Peyer's patch (tissue), 4 donors: ENCODE measurements at regions not wholly inside any gene's neighbourhood (a gene's known extent, or its start where the extent isn't known, plus 50 kb on each side); places are given as distances from the start of the nearest gene placed in this dataset.

Source experiments
- DNase-seq, 3 donors: peaks; one replicate each; pipeline ENCODE4 v3.0.0-alpha.2; 2017 to 2019
- H3K27ac ChIP-seq, 4 donors: fragments of 200-600 bp; sonication (generic); one replicate each; pipeline ENCODE4 v1.5.1; 2016 to 2019
- H3K27me3 ChIP-seq, 2 donors: fragments of 200-600 bp; sonication (generic); one replicate each; pipeline ENCODE4 v1.5.1; 2019
- H3K36me3 ChIP-seq, 3 donors: fragments of 200-600 bp; sonication (generic); one replicate each; pipeline ENCODE4 v1.5.1; 2016 to 2019
- H3K4me1 ChIP-seq, 4 donors: fragments of 200-600 bp; sonication (generic); one replicate each; pipeline ENCODE4 v1.5.1; 2016 to 2019
- H3K4me3 ChIP-seq, 4 donors: fragments of 200-600 bp; sonication (generic); 1 replicate in 3 of 4; 2 replicates in 1 of 4; pipeline ENCODE4 v1.5.1; 2016 to 2019; ENCODE audit warnings: mild to moderate bottlenecking in 1 of 4
- H3K9me3 ChIP-seq, 4 donors: fragments of 200-600 bp; sonication (generic); one replicate each; pipeline ENCODE4 v1.5.1; 2016 to 2019; ENCODE audit warnings: mild to moderate bottlenecking in 1 of 4
- POLR2A ChIP-seq, 2 donors: fragments of 450-650 bp; IDR thresholded peaks; one replicate each; pipeline ENCODE4 v1.5.1; 2017; ENCODE audit warnings: antibody characterized with exemption in 2 of 2, mild to moderate bottlenecking in 2 of 2, moderate library complexity in 2 of 2
- TF ChIP-seq, protein P1 (sequence below), 6 experiments: fragments of 450-650 bp in 4 of 6; fragments of 200-600 bp in 2 of 6; sonication (generic) in 1 of 6; IDR thresholded peaks; one replicate each; pipeline ENCODE4 v1.5.1; 2017 to 2019; ENCODE audit warnings: antibody characterized with exemption in 6 of 6, mild to moderate bottlenecking in 3 of 6, moderate library complexity in 1 of 6

DNA sequence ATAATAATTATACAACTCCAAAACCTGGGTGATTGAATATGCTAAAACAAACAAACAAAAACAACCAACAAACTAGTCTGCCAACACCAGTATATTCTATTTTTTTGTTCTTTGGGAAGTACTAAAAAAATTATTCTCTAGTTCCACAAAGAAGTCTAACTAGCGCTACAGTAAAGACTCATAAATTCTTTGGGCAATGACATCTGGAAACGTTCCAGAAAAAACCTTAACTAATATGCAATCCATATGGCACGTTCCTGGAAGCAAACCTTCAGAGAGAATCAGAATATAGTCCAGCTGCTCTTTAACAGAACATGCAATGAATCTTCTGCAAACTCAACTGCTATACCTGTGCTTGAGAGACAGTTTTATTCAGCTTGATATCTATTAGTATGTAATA is 500.1 kb downstream of the TRAM1L1 start:
- no peak for DNase-seq
- TF ChIP-seq POLR2A (IDR thresholded peaks at IDR 0.05) = no peak
- TF ChIP-seq, protein P1, sequence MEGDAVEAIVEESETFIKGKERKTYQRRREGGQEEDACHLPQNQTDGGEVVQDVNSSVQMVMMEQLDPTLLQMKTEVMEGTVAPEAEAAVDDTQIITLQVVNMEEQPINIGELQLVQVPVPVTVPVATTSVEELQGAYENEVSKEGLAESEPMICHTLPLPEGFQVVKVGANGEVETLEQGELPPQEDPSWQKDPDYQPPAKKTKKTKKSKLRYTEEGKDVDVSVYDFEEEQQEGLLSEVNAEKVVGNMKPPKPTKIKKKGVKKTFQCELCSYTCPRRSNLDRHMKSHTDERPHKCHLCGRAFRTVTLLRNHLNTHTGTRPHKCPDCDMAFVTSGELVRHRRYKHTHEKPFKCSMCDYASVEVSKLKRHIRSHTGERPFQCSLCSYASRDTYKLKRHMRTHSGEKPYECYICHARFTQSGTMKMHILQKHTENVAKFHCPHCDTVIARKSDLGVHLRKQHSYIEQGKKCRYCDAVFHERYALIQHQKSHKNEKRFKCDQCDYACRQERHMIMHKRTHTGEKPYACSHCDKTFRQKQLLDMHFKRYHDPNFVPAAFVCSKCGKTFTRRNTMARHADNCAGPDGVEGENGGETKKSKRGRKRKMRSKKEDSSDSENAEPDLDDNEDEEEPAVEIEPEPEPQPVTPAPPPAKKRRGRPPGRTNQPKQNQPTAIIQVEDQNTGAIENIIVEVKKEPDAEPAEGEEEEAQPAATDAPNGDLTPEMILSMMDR (IDR thresholded peaks at IDR 0.05) = no peak
- Histone ChIP-seq H3K4me1 (no peaks in the 10 kb centered on the region), H3K27ac (no peak overlapping the region), H3K36me3 (no peaks in the 10 kb centered on the region), H3K4me3 (no peak overlapping the region), H3K27me3 (no peaks in the 10 kb centered on the region), H3K9me3 (no peaks in the 10 kb centered on the region)

DNA sequence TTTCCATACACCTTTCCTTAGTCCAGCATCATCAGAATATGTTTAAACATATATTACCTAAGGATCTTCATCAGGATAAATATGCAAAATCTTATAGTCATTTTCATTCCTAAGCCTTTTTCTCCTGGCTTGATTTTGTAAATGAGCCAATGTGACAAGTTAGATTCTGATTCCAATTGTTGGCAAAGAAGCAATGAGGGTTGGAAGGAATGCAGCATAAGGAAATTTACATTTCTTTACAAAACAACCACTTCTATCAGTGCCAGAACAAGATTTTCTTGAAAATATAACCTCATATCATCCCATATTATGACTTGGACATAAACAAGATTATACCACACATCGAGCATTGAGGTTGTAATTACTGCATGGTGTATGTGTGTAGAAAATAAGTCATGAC is 508.1 kb downstream of the TRAM1L1 start:
- TF ChIP-seq, protein P1 (IDR thresholded peaks at IDR 0.05) = no peak
- TF ChIP-seq POLR2A (IDR thresholded peaks at IDR 0.05) = no peak
- Histone ChIP-seq H3K27me3 (no peaks in the 10 kb centered on the region), H3K4me3 (no peak overlapping the region), H3K27ac (no peak overlapping the region), H3K36me3 (no peaks in the 10 kb centered on the region), H3K9me3 (no peaks in the 10 kb centered on the region), H3K4me1 (no peaks in the 10 kb centered on the region)
- DNase-seq = no peak

DNA sequence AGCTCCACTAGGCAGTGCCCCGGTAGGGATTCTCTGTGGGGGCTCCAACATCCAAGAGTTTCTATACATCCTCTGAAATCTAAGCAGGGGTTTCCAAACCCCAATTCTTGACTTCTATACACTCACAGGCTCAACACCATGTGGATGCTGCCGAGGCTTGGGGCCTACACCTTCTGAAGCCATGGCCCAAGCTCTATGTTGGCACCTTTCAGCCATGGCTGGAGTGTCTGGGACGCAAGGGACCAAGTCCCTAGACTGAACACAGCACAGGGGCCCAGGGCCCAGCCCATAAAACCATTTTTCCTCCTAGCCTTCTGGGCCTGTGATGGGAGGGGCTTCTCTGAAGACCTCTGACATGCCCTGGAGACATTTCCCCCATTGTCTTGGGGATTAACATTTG is 511.8 kb downstream of the TRAM1L1 start:
- H3K9me3 ChIP-seq = no peaks in the 10 kb centered on the region
- TF ChIP-seq, protein P1 (IDR thresholded peaks at IDR 0.05) = no peak
- no peak for TF ChIP-seq POLR2A (IDR thresholded peaks at IDR 0.05)

DNA sequence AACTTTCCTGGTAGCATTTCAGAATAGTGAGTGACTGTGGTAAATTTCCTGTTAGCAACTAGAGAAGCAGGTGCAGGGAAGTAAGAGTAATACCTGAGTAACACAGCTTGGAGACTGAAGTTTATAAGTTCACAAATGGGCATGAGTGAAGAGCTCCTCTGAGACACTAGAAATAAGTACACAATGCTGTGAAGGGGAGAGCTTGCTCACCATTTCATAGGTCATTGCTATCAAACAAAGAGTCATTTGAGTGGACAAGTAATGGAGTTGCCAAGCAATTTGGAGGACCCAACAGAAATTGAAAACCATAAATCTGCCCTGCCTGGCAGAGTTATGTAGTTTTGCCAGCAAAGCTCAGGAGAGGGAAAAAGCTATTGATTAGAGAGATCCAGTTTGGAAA is 523.6 kb downstream of the TRAM1L1 start:
- H3K9me3 ChIP-seq = peaks cover 0 to 4% (median 0%) of the 10 kb centered on the region in 4 donors
- H3K27me3 ChIP-seq = no peaks in the 10 kb centered on the region
- H3K27ac ChIP-seq = no peak overlapping the region
- no peaks in the 10 kb centered on the region for H3K4me1 ChIP-seq
- DNase-seq = no peak
- no peaks in the 10 kb centered on the region for H3K36me3 ChIP-seq
- H3K4me3 ChIP-seq = no peak overlapping the region
- TF ChIP-seq, protein P1 (IDR thresholded peaks at IDR 0.05) = no peak
- TF ChIP-seq POLR2A (IDR thresholded peaks at IDR 0.05) = no peak

More for the DNA sequence above, 511.8 kb downstream of the TRAM1L1 start:
- H3K36me3 ChIP-seq = no peaks in the 10 kb centered on the region
- no peaks in the 10 kb centered on the region for H3K27me3 ChIP-seq
- no peak overlapping the region for H3K27ac ChIP-seq
- DNase-seq = no peak
- H3K4me1 ChIP-seq = no peaks in the 10 kb centered on the region
- no peak overlapping the region for H3K4me3 ChIP-seq

DNA sequence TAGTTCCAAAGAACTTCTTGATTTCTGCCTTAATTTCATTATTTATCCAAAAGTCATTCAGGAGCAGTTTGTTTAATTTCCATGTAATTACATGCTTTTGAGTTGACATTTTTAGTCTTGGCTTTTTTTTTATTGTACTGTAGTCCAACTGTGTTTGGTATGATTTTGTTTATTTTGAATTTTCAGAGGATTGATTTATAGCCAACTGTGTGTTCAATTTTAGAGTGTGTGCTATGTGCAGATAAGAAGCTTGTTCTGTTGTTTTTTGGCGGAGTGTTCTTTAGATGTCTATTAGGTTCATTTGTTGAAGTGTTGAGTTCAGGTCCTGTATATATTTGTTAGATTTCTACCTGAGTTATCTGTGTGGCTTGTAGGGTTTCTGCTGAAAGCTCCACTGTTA is 533.6 kb downstream of the TRAM1L1 start:
- TF ChIP-seq, protein P1 (IDR thresholded peaks at IDR 0.05) = no peak
- no peak for TF ChIP-seq POLR2A (IDR thresholded peaks at IDR 0.05)
- Histone ChIP-seq H3K27ac (no peak overlapping the region), H3K4me1 (no peaks in the 10 kb centered on the region), H3K36me3 (no peaks in the 10 kb centered on the region), H3K9me3 (no peaks in the 10 kb centered on the region), H3K4me3 (no peak overlapping the region), H3K27me3 (no peaks in the 10 kb centered on the region)
- no peak for DNase-seq

DNA sequence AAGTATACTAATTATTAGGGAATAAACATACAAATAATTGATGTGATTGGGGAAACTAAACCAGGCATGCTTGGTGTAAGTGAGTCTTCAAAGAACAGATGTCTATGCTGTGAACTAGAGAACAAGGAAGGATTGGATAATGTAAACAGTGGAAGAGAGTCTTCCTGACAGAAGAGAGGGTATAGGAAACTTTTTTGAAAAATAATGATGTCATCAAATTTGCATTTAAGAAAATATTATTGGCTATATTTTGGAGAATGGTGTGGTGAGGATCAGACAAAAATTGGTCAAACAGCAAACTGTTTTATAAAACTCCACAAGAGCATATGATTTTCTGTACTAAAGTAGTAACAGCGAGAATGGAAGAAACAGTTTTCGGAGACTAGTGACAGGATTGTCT is 537.7 kb downstream of the TRAM1L1 start:
- Histone ChIP-seq H3K4me1 (no peaks in the 10 kb centered on the region), H3K27me3 (no peaks in the 10 kb centered on the region), H3K4me3 (no peak overlapping the region), H3K36me3 (no peaks in the 10 kb centered on the region), H3K9me3 (no peaks in the 10 kb centered on the region), H3K27ac (no peak overlapping the region)
- DNase-seq = no peak
- TF ChIP-seq, protein P1 (IDR thresholded peaks at IDR 0.05) = no peak
- TF ChIP-seq POLR2A (IDR thresholded peaks at IDR 0.05) = no peak
